Stimulated activated effector memory CD8-positive, alpha-beta T cell treated with anti-CD3 and anti-CD28 coated beads, Interleukin-12 subunit alpha, Interleukin-12 subunit beta, amount 100 ng/mL, for 72 hours (primary cell): ENCODE measurements at regions not wholly inside any gene's neighbourhood (a gene's known extent, or its start where the extent isn't known, plus 50 kb on each side); places are given as distances from the start of the nearest gene placed in this dataset.
"Not testable (repeated sequence)": the region's sequence is repeated elsewhere in the genome, so short reads cannot be mapped to it uniquely, and the experiment has no call there.

ENCODE experiments used
- ATAC-seq: fragments of 150-1000 bp; cut with Tn5 transposase; 2 replicates; pipeline ENCODE4 v1.10.0; 2021
- DNase-seq, 2 donors: peaks; one replicate each; pipeline ENCODE4 v3.0.0; 2021 to 2022; ENCODE audit warnings: low spot score in 2 of 2
- H3K27ac Mint-ChIP-seq: one replicate; pipeline ENCODE4 v1.8.0; 2022; ENCODE audit warnings: mild to moderate bottlenecking, mixed read lengths
- H3K36me3 Mint-ChIP-seq: one replicate; pipeline ENCODE4 v1.8.0; 2022; ENCODE audit warnings: mild to moderate bottlenecking, mixed read lengths
- H3K4me1 Mint-ChIP-seq: one replicate; pipeline ENCODE4 v1.8.0; 2022; ENCODE audit warnings: mixed read lengths
- H3K4me3 Mint-ChIP-seq: one replicate; pipeline ENCODE4 v1.8.0; 2022; ENCODE audit warnings: mild to moderate bottlenecking, mixed read lengths
- H3K9me3 Mint-ChIP-seq: one replicate; pipeline ENCODE4 v1.8.0; 2022; ENCODE audit warnings: mixed read lengths

GRCh38 chr18:5744659-5745058 is 150.7 kb downstream of the TMEM200C start:
- H3K9me3 Mint-ChIP-seq: peaks cover 8% of the 10 kb centered on the region
- DNase-seq: no peak
- no peaks in the 10 kb centered on the region for H3K4me1 Mint-ChIP-seq
- no peaks in the 10 kb centered on the region for H3K36me3 Mint-ChIP-seq
- no peak overlapping the region for H3K27ac Mint-ChIP-seq
- H3K4me3 Mint-ChIP-seq: no peak overlapping the region
- no peak for ATAC-seq

DNA sequence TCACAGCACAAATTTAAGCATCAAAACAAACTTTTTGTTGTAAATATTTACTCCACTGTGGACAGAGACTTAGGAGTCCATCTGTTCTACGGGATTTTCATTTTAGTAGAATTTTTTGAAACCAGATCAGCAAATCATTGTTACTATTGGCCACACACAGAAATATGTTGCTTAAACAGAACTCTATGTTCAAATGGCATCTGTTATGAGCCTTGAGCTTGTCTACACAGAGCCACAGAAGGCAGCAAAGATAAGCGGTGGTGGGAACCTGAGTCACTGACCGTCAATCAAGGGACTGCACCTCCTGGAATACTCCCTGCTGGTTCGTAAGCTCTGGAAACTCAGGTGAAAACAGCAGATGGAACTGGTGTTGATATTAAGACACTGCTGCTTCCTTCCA is 156.8 kb downstream of the TMEM200C start:
- H3K36me3 Mint-ChIP-seq: no peaks in the 10 kb centered on the region
- H3K27ac Mint-ChIP-seq: no peak overlapping the region
- no peak overlapping the region for H3K4me3 Mint-ChIP-seq
- ATAC-seq (no peak), DNase-seq (no peak)
- H3K4me1 Mint-ChIP-seq: no peaks in the 10 kb centered on the region
- peaks cover 5% of the 10 kb centered on the region for H3K9me3 Mint-ChIP-seq

DNA sequence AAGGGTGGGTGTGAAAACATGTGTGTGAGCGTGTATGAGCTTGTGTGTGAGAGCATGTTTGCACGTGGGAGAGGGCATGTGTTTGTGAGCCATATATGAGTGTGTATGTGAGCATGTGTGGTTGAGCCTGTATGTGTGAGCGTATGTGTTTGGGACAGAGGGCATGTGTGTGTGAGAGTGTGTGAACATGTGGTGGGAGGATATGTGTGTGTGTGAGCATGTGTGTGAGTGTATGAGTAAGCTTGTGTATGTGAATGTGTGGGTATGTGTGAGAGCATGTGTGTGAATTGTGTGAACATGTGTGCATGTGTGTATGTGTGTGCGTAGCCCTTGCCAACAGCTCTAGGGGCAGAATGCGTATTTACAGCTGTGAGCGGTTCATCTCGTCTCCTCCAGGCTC is 163.0 kb downstream of the TMEM200C start:
- no peak overlapping the region for H3K27ac Mint-ChIP-seq

GRCh38 chr18:5729983-5730699 is 165.2 kb downstream of the TMEM200C start:
- H3K27ac Mint-ChIP-seq: no peak overlapping the region

More for the DNA sequence above, 163.0 kb downstream of the TMEM200C start:
- ATAC-seq (no peak), DNase-seq (no peak)
- H3K4me3 Mint-ChIP-seq: no peak overlapping the region
- no peaks in the 10 kb centered on the region for H3K36me3 Mint-ChIP-seq
- H3K4me1 Mint-ChIP-seq: no peaks in the 10 kb centered on the region
- H3K9me3 Mint-ChIP-seq: peaks cover 21% of the 10 kb centered on the region

GRCh38 chr18:5728531-5728930 is 166.8 kb downstream of the TMEM200C start:
- H3K27ac Mint-ChIP-seq: no peak overlapping the region
- DNase-seq (no peak), ATAC-seq (no peak)
- peaks cover 15% of the 10 kb centered on the region for H3K9me3 Mint-ChIP-seq
- no peak overlapping the region for H3K4me3 Mint-ChIP-seq
- no peaks in the 10 kb centered on the region for H3K36me3 Mint-ChIP-seq
- no peaks in the 10 kb centered on the region for H3K4me1 Mint-ChIP-seq

More at GRCh38 chr18:5729983-5730699, 165.2 kb downstream of the TMEM200C start:
- no peaks in the 10 kb centered on the region for H3K36me3 Mint-ChIP-seq
- ATAC-seq: no peak
- no peaks in the 10 kb centered on the region for H3K4me1 Mint-ChIP-seq
- no peak overlapping the region for H3K4me3 Mint-ChIP-seq
- H3K9me3 Mint-ChIP-seq: peaks cover 18% of the 10 kb centered on the region
- no peak for DNase-seq

- Mint-ChIP-seq H3K4me1 (no peaks in the 10 kb centered on the region), H3K4me3 (no peak overlapping the region), H3K9me3 (peaks cover 17% of the 10 kb centered on the region), H3K27ac (no peak overlapping the region), H3K36me3 (no peaks in the 10 kb centered on the region)
- DNase-seq (no peak), ATAC-seq (no peak)
These were observed 169.3 kb downstream of the TMEM200C start for GRCh38 chr18:5726011-5726410.

- ATAC-seq (peak; percentile 11), DNase-seq (no peak)
- Mint-ChIP-seq H3K4me3 (no peak overlapping the region), H3K36me3 (no peaks in the 10 kb centered on the region), H3K4me1 (no peaks in the 10 kb centered on the region), H3K9me3 (peaks cover 13% of the 10 kb centered on the region), H3K27ac (no peak overlapping the region)
These were observed 173.4 kb downstream of the TMEM200C start for GRCh38 chr18:5721924-5722323.

DNA sequence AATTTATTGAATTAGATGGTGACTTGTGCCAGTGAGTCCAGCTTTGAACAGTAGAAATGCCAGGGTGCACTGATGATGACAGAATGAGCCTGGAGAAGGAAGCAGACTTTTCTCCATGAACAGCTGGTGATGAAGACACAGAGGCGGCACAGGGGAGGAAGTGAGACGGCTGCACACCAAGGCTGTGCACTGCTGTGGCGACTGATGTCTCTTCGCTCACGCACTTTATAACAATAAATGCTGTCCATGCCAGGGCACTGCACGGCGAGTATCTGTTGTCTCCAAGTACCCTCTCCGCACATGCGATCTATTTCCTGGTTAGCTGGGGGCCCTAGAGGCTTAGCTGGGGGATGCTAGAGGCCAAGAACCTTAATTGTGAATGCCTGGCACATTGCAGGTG is 175.2 kb downstream of the TMEM200C start:
- DNase-seq (no peak), ATAC-seq (no peak)
- peaks cover 13% of the 10 kb centered on the region for H3K9me3 Mint-ChIP-seq
- H3K27ac Mint-ChIP-seq: no peak overlapping the region
- H3K4me3 Mint-ChIP-seq: no peak overlapping the region
- no peaks in the 10 kb centered on the region for H3K4me1 Mint-ChIP-seq
- no peaks in the 10 kb centered on the region for H3K36me3 Mint-ChIP-seq

DNA sequence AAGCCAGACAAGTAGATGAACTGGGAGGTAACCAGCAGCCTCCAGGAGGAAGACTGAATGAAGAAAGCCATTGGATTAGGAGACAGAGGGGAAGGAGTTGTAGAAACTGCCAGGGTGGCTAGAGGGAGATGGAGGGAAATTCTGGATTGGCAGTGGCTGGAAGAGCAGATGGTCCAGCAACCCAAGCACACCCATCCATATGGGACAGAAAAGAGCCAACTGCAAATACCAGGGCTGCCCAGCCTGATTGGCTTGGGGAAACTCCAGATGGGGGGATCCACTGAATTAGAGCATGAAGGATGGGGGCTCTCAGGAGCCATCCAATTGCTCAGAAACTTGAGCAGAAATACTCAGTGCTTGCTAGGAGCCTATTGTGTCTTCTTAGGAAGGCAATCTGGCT is 173.5 kb upstream of the EPB41L3 start:
- no peak overlapping the region for H3K27ac Mint-ChIP-seq
- no peaks in the 10 kb centered on the region for H3K4me1 Mint-ChIP-seq

GRCh38 chr18:5710676-5711075 is 166.9 kb upstream of the EPB41L3 start:
- no peak overlapping the region for H3K27ac Mint-ChIP-seq
- DNase-seq (no peak), ATAC-seq (no peak)
- H3K4me3 Mint-ChIP-seq: no peak overlapping the region
- no peaks in the 10 kb centered on the region for H3K36me3 Mint-ChIP-seq
- peaks cover 2% of the 10 kb centered on the region for H3K9me3 Mint-ChIP-seq
- no peaks in the 10 kb centered on the region for H3K4me1 Mint-ChIP-seq

More for the DNA sequence above, 173.5 kb upstream of the EPB41L3 start:
- DNase-seq (no peak), ATAC-seq (no peak)
- H3K9me3 Mint-ChIP-seq: peaks cover 15% of the 10 kb centered on the region
- H3K36me3 Mint-ChIP-seq: no peaks in the 10 kb centered on the region
- no peak overlapping the region for H3K4me3 Mint-ChIP-seq

GRCh38 chr18:5710235-5710634 is 166.4 kb upstream of the EPB41L3 start:
- H3K4me1 Mint-ChIP-seq: no peaks in the 10 kb centered on the region
- H3K36me3 Mint-ChIP-seq: no peaks in the 10 kb centered on the region
- peaks cover 2% of the 10 kb centered on the region for H3K9me3 Mint-ChIP-seq
- H3K27ac Mint-ChIP-seq: no peak overlapping the region
- DNase-seq (no peak), ATAC-seq (no peak)
- no peak overlapping the region for H3K4me3 Mint-ChIP-seq

- DNase-seq: no peak
- H3K27ac Mint-ChIP-seq: no peak overlapping the region
- H3K36me3 Mint-ChIP-seq: no peaks in the 10 kb centered on the region
- no peaks in the 10 kb centered on the region for H3K4me1 Mint-ChIP-seq
- H3K9me3 Mint-ChIP-seq: peaks cover 2% of the 10 kb centered on the region
- no peak for ATAC-seq
- no peak overlapping the region for H3K4me3 Mint-ChIP-seq
These were observed 165.8 kb upstream of the EPB41L3 start for GRCh38 chr18:5709476-5710095.

- Mint-ChIP-seq H3K9me3 (peaks cover 3% of the 10 kb centered on the region), H3K4me1 (no peaks in the 10 kb centered on the region), H3K36me3 (no peaks in the 10 kb centered on the region), H3K4me3 (no peak overlapping the region), H3K27ac (no peak overlapping the region)
- no peak for ATAC-seq
- DNase-seq: no peak
These were observed 163.8 kb upstream of the EPB41L3 start for GRCh38 chr18:5707586-5707985.

DNA sequence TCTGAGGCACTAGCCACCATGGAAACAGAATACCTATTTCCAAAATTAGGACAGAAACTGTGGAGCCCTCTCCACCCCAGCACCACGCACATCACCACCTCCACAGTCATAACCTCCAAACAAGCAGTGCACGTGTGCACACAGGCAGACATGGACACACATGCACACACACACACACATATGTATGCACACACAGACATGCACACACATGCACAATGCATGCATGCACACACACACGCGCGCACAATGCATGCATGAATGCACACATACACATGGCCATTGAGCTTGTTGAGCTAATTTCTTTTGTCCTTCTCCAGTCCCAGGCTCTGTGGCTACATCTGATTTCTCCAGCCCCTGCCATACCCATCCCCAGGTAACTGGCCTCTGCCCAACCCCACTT is 161.6 kb upstream of the EPB41L3 start:
- H3K9me3 Mint-ChIP-seq: peaks cover 3% of the 10 kb centered on the region
- ATAC-seq (no peak), DNase-seq (no peak)
- H3K4me1 Mint-ChIP-seq: no peaks in the 10 kb centered on the region
- H3K4me3 Mint-ChIP-seq: no peak overlapping the region
- H3K36me3 Mint-ChIP-seq: no peaks in the 10 kb centered on the region
- no peak overlapping the region for H3K27ac Mint-ChIP-seq

DNA sequence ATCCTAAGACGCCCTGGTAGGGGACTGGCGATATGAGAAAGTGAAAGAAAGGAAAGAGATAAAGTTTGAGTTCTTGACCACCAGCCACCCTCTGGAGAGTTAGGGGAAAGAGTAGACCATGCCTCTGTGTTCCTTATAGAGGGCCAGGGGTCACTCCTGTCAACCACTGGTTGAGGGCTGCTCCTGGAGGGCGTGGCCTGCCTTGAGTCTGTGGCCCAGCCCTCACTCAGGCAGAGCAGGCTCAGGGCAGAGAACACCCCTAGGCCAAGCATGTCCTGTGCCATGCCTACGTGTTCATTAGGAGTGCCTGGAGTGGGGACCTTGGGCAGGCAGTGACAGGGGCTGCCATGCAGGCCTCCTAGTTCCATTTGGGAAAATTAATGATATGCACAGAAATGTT is 161.1 kb upstream of the EPB41L3 start:
- no peaks in the 10 kb centered on the region for H3K36me3 Mint-ChIP-seq
- no peaks in the 10 kb centered on the region for H3K4me1 Mint-ChIP-seq
- no peak overlapping the region for H3K4me3 Mint-ChIP-seq
- ATAC-seq (no peak), DNase-seq (no peak)
- H3K27ac Mint-ChIP-seq: no peak overlapping the region
- peaks cover 3% of the 10 kb centered on the region for H3K9me3 Mint-ChIP-seq

DNA sequence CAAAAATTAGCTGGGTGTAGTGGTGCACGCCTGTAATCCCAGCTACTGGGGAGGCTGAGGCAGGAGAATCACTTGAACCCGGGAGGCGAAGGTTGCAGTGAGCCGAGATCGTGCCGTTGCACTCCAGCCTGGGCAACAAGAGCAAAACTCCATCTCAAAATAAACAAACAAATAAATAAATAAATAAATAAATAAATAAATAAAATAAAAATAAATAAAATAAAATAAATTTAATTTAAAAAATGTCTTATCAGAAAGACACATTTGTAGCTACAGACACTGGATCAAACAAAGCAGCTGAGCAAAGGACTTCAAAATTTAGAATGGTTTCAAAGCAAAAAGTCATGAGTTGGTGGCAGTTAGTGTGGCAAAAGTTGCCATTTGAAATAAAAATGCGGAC is 158.2 kb upstream of the EPB41L3 start:
- ATAC-seq, DNase-seq, H3K4me1 Mint-ChIP-seq, H3K9me3 Mint-ChIP-seq, H3K27ac Mint-ChIP-seq, H3K36me3 Mint-ChIP-seq, H3K4me3 Mint-ChIP-seq: not testable (repeated sequence)
